ENCODE measurements at regions not wholly inside any gene's neighbourhood (a gene's known extent, or its start where the extent isn't known, plus 50 kb on each side); places are given as distances from the start of the nearest gene placed in this dataset.
"Not testable (repeated sequence)": the region's sequence is repeated elsewhere in the genome, so short reads cannot be mapped to it uniquely, and the experiment has no call there.

DNA sequence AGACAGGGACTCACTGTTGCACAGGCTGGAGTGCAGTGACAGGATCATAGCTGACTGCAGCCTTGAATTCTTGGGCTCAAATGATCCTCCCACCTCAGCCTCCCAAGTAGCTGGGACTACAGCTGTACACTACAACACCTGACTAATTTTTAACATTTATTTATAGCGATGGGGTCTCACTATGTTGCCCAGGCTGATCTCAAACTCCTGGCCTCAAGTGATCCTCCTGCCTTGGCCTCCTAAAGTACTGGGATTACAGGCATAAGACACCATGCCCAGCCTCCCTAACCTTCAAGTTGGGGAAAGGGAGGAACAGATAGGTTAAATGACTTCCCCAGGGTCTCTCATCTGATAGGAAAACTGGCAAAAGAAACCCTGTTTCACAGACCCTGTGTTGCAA, 919.5 kb downstream of the TYW1 start:
- DNase-seq (ENCODE audit: low read depth), result not testable (repeated sequence)

DNA sequence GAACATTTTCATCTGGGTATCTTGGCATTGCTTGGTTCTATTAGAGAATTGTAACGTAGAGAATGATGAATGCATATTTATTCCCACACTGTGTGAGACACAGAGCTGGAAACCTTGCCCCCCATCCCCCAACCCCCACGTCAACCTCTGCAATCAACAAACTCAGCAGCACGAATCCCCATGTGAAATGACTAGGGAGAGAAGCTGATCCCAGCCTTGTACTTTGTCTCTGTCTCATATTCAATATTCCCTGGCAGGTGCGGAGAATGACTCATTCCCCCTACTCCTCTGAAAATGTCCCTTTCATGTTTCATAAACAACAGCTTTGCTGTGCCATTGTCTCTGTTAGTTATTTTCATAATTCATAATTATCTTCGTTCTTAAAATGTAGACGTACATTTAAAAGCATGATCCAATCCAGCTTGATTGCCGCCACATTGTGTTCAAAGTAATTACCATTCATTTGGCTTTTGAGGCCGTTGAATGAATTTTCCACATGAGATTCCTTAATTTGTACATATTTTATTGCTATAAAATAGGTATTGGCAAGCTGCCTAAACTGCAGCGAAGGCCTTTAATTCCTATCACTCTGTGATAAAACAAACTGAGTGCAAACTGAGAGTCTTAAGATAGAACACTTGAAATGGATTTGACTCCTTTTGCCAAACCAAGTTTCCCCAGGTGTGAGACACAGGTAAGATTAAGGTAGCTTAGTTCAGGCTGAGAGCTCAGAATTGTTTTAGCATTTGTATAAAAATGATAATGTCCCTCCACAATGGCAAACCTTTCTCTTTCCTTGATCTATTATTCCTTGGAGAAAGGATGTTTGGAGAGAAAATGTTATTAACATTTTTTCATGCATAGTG, 920.2 kb downstream of the TYW1 start:
- no peak for DNase-seq (ENCODE audit: low read depth)

DNA sequence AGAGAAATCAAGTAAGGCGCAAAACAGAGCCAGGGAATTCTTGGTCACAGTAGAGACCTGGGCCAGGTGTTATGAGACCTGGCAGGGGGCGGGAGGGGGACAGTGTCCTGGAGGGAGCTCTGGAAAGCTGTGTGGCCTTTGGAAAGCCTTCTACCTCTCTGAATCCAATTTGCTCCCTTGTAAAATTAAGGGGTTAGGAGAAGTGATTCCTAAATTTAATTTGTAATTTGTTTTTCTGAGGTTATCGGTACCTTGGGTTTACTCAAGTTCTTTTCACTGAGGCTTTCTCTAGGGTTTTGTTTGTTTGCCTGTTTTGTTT, 920.8 kb downstream of the TYW1 start:
- DNase-seq (ENCODE audit: low read depth), result no peak

DNA sequence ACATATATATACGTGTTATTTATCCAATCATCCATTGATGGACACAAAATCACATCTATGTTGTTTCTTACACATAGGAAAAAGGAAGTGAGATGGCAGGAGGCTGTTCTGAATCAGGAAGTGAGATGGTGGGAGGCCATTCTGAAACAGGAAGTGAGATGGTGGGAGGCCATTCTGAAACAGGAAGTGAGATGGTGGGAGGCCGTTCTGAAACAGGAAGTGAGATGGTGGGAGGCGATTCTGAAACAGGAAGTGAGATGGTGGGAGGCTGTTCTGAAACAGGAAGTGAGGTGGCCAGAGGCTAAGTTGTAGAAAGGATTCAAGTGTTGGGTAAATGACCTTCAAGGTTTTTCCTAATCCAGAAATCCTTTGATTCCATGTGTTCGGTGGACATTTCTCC, 921.5 kb downstream of the TYW1 start:
- no peak for DNase-seq (ENCODE audit: low read depth)

DNA sequence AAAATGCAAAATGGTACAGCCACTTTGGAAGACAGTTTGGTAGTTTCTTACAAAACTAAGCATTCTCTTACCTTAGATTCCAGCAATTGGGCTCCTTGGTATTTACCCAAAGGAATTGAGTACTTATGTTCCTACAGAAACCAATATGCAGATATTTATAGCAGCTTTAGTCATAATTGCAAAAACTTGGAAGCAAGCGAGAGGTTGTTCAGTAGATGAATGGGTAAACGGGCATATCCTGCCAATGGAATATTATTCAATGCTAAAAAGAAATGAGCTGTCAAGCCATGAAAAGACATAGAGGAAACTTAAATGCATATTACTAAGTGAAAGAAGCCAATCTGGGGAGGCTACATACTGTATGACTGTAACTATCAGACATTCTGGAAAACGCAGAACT, 926.7 kb downstream of the TYW1 start:
- no peak for DNase-seq (ENCODE audit: low read depth)

DNA sequence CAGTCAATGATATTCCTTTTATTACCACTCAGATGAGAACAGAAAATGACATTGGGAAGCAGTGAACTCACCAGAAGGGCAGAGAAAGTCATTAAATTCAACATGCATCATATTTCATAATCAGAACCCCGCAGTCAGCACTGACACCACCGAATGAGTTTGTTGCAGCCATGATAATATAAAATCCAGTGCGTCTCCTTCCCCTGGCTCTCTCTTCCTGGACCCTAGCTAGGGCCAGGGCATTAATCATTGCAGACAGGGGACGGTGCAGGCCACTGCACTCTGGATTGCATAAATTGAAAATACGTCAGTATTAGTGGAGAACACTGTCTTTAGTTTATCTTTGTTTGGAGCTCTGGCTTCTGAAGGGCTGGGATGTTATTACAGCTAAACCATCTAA, 931.5 kb downstream of the TYW1 start:
- DNase-seq (ENCODE audit: low read depth), result no peak

DNA sequence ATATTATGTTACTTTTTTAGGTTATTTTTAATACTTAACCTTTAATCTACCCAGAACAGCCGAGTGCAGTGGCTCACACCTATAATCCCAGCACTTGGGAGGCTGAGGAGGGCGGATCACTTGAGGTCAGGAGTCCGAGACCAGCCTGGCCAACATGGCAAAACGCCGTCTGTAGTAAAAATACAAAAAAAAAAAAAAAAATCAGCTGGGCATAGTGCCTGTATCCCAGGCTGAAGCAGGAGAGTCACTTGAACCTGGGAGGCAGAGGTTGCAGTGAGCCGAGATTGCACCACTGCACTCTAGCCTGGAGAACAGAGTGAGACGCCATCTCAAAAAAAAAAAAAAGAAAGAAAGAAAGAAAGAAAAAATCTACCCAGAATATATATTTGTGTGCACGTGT, 939.8 kb downstream of the TYW1 start:
- not testable (repeated sequence) for DNase-seq (ENCODE audit: low read depth)

DNA sequence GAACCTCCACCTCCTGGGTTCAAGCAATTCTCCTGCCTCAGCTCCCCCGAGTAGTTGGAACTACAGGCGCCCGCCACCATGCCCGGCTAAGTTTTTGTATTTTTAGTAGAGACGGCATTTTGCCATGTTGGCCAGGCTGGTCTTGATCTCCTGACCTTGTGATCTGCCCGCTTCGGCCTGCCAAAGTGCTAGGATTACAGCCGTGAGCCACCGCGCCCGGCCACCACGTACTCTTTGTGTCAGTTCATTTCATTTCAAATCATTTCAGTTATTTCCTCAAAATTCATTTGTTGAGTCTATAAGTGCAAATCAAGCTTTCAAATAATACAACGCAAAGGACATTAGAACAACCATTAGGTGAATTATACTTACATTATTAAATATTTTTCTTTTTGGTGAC, 943.8 kb downstream of the TYW1 start:
- DNase-seq (ENCODE audit: low read depth), result no peak

DNA sequence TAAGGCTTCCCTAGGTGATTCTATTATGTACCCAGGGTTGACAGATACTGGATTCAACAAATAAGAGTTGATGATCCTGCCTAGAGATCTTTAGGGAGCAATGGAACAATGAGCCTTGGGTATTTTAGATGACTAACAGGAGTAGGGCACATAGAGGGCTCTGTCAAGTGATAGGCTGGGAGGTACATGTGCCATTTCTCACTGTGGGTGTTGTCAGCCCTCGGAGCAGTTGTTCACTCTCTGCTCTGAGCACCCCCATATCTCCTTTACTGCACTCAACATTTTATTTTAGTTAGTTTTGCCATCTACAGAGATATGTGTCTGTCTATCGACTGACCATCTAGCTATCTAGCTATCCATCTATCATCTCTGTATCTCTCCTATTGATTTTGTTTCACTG, 950.6 kb downstream of the TYW1 start:
- no peak for DNase-seq (ENCODE audit: low read depth)

DNA sequence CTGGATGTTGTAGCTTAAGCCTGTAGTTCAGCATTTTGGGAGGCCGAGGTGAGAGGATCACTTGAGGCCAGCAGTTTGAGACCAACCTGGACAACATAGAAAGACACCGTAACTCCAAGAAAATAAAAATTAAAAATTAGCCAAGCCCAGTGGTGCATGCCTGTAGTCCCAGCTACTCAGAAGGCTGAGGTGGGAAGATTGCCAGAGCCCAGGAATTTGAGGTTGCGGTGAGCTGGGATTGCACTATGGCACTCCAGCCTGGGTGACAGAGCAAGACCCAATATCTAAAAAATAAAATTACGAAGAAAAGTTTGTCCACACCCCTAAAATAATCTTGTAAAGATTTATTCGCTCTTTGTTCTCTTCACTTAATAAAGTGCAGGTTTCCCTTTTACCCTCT, 951.0 kb downstream of the TYW1 start:
- DNase-seq (ENCODE audit: low read depth), result no peak

DNA sequence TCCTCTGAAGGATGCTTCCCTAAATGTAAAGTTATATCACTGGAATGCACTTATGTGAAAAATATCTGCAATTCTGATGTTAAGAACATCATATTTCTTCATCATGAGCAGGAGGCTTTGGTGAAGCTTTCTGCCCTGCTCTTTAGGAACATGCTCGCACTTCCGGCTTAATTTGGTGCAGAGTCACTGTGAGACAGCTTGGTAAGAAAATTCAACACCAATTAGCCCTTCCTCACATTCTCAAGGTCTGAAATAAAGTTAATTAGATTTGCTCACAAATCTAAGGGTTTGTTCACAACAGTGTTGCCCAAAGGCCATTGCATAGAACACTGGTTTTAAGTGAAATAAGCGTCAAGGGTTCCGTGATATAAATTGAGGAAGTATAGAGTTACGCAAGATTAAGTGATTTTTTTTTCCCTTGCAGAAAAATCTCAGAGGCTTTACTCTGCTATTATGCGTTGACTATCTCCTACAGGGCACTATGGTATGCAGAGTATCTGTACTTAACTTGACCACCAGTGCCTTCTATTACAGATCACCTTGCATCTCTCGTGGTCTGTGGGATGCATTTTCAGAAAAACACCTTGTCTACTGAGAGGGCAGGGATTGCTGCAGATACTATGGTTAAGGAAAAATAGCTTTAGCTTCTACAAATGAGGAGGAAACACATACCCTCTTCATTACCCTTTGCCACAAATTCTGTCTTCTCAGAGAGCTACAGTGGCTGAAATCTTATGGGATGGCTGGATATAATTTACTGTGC, 953.9 kb downstream of the TYW1 start:
- no peak for DNase-seq (ENCODE audit: low read depth)

DNA sequence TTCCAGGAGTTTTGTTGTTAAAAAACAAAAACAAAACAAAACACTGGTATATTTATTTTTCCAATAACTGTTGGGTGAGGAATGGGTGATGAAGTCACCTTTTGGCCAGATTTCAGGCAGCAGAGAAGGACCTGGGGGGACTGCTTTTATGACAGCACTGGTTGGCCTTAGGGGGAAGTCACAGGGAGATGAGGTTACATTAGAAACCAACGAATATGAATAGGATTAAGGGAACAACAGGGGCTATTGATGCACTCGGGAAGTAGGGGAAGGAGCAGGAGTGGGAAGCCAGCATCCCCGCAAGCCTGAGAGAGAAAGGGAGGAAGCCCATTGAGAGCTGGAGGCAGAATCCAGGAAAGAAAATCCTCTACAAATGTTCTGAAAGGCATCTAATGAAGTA, 958.4 kb downstream of the TYW1 start:
- no peak for DNase-seq (ENCODE audit: low read depth)

DNA sequence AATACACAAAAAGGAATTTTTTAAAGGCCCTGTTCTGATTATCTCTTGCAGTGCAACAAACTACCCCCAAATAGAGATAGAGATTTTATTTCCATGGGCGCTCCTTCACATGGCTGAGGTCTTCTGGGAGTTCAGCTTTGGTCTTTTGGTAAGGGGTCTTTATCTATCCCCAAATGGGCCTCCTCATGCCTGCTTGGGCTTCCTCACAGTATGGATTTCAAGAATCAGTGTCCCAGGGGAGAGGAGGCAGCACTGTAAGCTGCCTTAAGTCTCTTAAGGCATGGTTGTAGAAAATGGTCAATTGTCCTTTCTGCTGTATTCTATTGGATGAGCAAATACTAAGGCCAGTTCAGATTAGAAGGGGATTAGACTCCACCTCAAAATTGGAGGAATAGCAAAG, 966.2 kb downstream of the TYW1 start:
- no peak for DNase-seq (ENCODE audit: low read depth)

DNA sequence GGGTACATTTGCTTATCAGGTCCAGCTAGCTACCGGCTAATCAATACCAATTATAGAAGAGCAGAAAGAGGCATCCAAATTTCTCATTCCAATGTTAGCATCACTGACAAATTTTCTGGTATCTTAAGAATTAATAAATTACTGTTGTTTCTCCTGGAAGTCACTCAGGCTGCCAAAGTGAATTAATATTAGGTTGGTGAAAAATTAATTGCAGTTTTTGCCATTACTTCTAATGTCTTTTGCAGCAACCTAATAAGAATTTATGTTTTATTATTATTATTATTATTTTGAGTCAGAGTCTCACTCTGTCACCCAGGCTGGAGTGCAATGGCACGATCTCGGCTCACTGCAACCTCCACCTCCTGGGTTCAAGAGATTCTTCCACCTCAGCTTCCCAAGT, 979.9 kb downstream of the TYW1 start:
- DNase-seq (ENCODE audit: low read depth), result no peak

DNA sequence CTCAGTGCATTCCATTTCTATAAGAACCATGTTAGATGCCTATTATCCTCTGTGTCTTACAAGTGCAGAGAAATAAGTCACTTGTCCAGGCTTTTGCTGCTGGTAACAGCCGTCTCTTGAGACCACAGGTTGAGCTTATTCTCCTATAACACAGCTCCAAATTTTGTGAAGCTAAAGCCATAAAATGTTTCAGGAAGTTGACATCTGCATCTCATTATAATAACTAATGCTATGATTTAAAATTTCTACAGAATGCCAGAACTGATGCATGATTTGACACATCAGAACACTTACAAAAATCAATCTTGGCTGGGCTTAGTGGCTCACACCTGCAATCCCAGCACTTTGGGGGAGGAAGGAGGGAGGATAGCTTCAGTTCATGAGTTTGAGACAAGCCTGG, 986.9 kb downstream of the TYW1 start:
- DNase-seq (ENCODE audit: low read depth), result no peak

DNA sequence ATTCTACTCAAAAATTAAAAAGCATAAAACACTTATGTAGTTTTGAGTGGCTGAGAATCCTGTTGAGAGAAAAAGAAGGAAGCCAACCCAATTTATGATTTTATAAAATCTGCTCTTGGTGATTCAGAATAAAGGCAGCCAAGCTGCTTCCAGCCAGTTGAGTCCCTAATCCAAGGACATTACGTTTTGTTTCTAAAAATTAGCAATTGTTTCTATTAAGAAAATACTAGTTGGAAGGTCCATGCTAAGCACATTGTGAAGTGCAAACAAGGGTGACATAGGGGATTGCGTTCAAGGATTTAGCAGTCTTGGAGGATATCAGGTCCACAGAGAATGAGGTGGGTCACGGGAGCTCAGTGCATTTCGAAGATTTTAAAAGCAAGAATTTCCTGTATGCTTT, 987.7 kb downstream of the TYW1 start:
- no peak for DNase-seq (ENCODE audit: low read depth)

DNA sequence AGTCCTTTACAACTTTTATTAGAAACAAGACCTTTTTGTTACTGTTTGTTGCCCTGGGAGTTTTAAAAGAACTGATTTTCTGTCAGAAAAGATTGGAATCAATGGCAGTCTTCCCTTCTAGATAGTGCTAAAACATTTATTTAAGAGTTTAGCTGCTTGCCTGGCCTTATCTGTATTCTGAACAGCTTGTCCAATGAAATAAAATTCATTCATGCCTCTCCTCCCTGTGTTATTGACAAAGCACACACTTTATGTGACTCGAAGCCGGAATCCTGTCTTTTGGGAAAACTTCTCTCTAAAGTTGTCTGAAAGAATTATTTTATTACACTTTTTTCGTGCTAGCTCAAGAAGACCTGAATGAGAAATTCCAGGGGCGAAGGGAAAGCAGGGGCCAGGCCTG, 992.5 kb downstream of the TYW1 start:
- no peak for DNase-seq (ENCODE audit: low read depth)

DNA sequence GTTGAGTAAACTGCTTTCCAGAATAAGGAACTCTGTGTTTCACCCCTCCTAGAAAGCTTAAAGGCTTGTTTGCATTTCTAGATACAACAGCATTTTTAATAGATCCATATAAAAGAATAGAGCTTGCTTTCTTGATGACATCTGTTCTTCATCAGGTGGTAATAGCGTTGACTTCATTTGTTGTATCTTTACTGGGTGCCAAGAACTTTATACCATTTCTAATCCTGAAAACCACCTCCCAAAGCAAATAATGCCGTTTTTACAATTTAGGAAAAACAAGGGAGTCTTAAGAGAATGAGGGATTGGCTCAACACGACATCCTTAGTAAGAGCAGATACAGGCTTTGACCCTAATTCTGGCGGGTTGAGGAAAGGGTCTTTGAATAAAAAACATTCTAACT, 993.4 kb downstream of the TYW1 start:
- no peak for DNase-seq (ENCODE audit: low read depth)

DNA sequence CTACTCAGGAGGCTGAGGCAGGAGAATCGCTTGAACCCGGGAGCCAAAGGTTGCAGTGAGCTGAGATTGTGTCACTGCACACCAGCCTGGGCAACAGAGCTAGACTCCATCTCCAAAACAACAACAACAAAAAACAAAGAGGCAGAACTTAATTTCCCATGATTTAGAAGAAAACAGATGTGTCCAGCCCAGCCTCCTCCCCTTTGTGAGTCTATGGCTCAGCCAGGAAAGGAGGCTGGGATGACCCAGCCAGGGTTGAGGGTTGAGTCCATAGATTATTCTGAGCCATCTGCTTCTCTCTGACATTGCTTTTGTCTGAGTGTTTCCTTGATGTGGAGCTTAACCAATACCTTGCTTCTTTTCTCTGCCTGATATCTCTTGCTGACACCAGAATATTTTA, 994.1 kb downstream of the TYW1 start:
- DNase-seq (ENCODE audit: low read depth), result no peak

DNA sequence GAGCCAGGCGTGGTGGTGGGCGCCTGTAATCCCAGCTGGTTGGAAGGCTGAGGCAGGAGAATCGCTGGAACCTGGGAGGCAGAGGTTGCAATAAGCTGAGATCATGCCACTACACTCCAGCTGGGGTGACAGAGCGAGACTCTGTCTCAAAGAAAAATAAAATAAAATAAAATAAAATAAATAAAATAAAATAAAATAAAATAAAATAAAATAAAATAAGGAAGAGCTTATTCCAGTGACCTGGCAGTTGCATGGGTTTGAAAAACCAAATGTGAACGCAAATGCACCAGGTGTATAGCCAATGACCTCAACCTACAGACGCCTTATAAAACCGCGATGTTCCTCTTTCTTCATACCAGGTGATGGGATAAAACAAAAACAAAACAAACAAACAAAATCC, 995.7 kb downstream of the TYW1 start:
- DNase-seq (ENCODE audit: low read depth), result no peak

DNA sequence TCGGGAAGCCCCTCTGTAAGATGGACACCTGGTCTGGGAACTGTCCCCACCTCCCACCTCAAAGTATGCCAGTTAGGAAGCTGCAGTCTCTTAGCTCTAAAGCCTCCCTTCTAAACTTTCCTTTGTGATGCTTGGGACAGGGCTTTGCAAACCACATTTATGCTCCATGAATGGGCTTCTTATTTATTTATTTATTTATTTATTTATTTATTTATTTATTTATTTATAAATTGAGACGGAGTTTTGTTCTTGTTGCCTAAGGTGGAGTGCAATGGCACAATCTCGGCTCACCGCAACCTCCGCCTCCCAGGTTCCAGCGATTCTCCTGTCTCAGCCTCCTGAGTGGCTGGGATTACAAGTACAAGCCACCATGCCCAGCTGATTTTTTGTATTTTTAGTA, 1009.4 kb downstream of the TYW1 start:
- no peak for DNase-seq (ENCODE audit: low read depth)

DNA sequence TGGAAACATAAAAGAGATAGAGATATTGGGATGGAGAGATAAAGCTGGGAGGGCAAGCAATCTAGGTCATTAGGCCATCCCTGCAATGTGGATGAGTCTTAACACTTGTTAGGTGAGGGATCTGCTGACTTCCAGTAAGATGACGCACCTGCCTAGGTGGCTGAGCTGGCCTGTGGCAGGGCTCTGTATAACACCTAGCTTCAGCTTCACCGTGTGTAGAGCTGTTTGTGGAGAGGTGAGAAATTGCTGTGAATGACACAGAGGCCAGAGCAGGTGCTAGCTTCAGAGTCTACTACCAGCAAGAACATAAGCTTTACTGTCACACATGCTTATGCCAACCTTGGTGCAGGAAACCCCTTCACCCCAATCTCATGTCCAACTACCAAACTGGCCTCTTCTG, 1010.0 kb downstream of the TYW1 start:
- DNase-seq (ENCODE audit: low read depth), result no peak

DNA sequence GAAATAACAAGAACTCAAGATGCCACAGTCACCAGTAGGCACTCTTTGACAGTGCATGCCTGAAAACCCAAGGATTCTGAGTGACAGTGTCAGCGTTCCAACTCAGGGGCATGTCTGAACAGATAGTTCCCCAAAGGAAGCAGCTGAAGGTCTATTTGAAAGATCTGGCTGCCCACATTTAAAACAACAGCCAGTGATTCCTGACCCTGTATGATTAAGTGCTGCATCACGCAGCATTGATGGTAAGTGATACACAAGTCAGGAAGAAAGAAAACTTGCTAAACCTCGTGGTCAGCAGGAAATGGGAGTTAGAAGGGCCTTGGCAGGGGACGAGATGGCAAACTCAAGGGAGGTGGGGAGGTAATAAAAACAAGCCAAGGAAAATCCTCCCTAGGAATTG, 1013.1 kb downstream of the TYW1 start:
- no peak for DNase-seq (ENCODE audit: low read depth)
